ENCODE measurements at regions not wholly inside any gene's neighbourhood (a gene's known extent, or its start where the extent isn't known, plus 50 kb on each side); places are given as distances from the start of the nearest gene placed in this dataset.
A peak's percentile ranks its signal among the peaks of the same experiment; 100 is the strongest.
"Not testable (repeated sequence)": the region's sequence is repeated elsewhere in the genome, so short reads cannot be mapped to it uniquely, and the experiment has no call there.

- Histone ChIP-seq H3K36me3 (no peaks in the 10 kb centered on the region), H3K9me3 (replicated peaks in 1 of 11) (no peaks in the 10 kb centered on the region), H3K9ac (no peak overlapping the region), H4K20me1 (no peaks in the 10 kb centered on the region), H3K27me3 (no peaks in the 10 kb centered on the region), H3K4me3 (no peak overlapping the region), H3K4me2 (no peak overlapping the region), H3K27ac (no peak overlapping the region), H3K4me1 (peaks cover 0 to 15% (median 7%) of the 10 kb centered on the region in 10 experiments; a peak in 7 of 20 replicates)
- TF ChIP-seq Cebpa-rat (IDR thresholded peaks at IDR 0.05), result no peak
Measured at GRCh38 chr9:21608200-21608599, 126.1 kb upstream of the IFNE start.

- Histone ChIP-seq H3K27me3 (no peaks in the 10 kb centered on the region), H3K4me1 (peaks cover 0 to 15% (median 7%) of the 10 kb centered on the region in 10 experiments; a peak in 7 of 20 replicates), H3K9ac (no peak overlapping the region), H4K20me1 (no peaks in the 10 kb centered on the region), H3K4me3 (no peak overlapping the region), H3K4me2 (no peak overlapping the region), H3K9me3 (replicated peaks in 1 of 11) (no peaks in the 10 kb centered on the region), H3K27ac (no peak overlapping the region), H3K36me3 (no peaks in the 10 kb centered on the region)
- TF ChIP-seq Cebpa-rat (IDR thresholded peaks at IDR 0.05), result no peak
Measured at GRCh38 chr9:21609506-21609905, 127.4 kb upstream of the IFNE start.

- H3K4me2 ChIP-seq, result no peak overlapping the region
- no peaks in the 10 kb centered on the region for H3K36me3 ChIP-seq
- H3K9me3 ChIP-seq (replicated peaks in 1 of 11), result no peaks in the 10 kb centered on the region
- no peak for TF ChIP-seq Cebpa-rat (IDR thresholded peaks at IDR 0.05)
- H3K27ac ChIP-seq, result no peak overlapping the region
- no peaks in the 10 kb centered on the region for H3K27me3 ChIP-seq
- no peak overlapping the region for H3K9ac ChIP-seq
- no peak overlapping the region for H3K4me3 ChIP-seq
- H3K4me1 ChIP-seq, result peaks cover 7 to 18% (median 11%) of the 10 kb centered on the region in 10 experiments
- no peaks in the 10 kb centered on the region for H4K20me1 ChIP-seq
Measured at GRCh38 chr9:21611891-21612290, 129.8 kb upstream of the IFNE start.

- H4K20me1 ChIP-seq, result no peaks in the 10 kb centered on the region
- no peaks in the 10 kb centered on the region for H3K27me3 ChIP-seq
- H3K36me3 ChIP-seq, result no peaks in the 10 kb centered on the region
- no peak for TF ChIP-seq Cebpa-rat (IDR thresholded peaks at IDR 0.05)
- H3K4me3 ChIP-seq, result no peak overlapping the region
- H3K9ac ChIP-seq, result no peak overlapping the region
- no peak overlapping the region for H3K27ac ChIP-seq
- H3K9me3 ChIP-seq (replicated peaks in 1 of 11), result no peaks in the 10 kb centered on the region
- peaks cover 7 to 16% (median 9%) of the 10 kb centered on the region in 10 experiments for H3K4me1 ChIP-seq
- H3K4me2 ChIP-seq, result peak overlapping the region; percentile 20 to 58 (median 43); a peak in 18 of 22 replicates
Measured at GRCh38 chr9:21615018-21615417, 132.9 kb upstream of the IFNE start.

- no peaks in the 10 kb centered on the region for H3K27me3 ChIP-seq
- no peaks in the 10 kb centered on the region for H3K9me3 ChIP-seq (replicated peaks in 1 of 11)
- no peaks in the 10 kb centered on the region for H4K20me1 ChIP-seq
- TF ChIP-seq Cebpa-rat (IDR thresholded peaks at IDR 0.05), result no peak
- no peaks in the 10 kb centered on the region for H3K36me3 ChIP-seq
- H3K27ac ChIP-seq, result no peak overlapping the region
- H3K4me2 ChIP-seq, result peak overlapping the region; percentile 20 to 58 (median 43); a peak in 20 of 22 replicates
- no peak overlapping the region for H3K4me3 ChIP-seq
- H3K9ac ChIP-seq, result no peak overlapping the region
- peaks cover 7 to 16% (median 9%) of the 10 kb centered on the region in 10 experiments for H3K4me1 ChIP-seq
Measured at GRCh38 chr9:21615446-21615845, 133.3 kb upstream of the IFNE start.

- no peak overlapping the region for H3K27ac ChIP-seq
- H3K4me2 ChIP-seq, result peak overlapping the region in 3 of 11 experiments; percentile 19 to 45 (median 35); a peak in 3 of 22 replicates
- TF ChIP-seq Cebpa-rat (IDR thresholded peaks at IDR 0.05), result no peak
- no peaks in the 10 kb centered on the region for H3K27me3 ChIP-seq
- H3K9me3 ChIP-seq (replicated peaks in 1 of 11), result no peaks in the 10 kb centered on the region
- no peaks in the 10 kb centered on the region for H4K20me1 ChIP-seq
- H3K9ac ChIP-seq, result no peak overlapping the region
- no peak overlapping the region for H3K4me3 ChIP-seq
- no peaks in the 10 kb centered on the region for H3K36me3 ChIP-seq
- H3K4me1 ChIP-seq, result peaks cover 7 to 16% (median 9%) of the 10 kb centered on the region in 10 experiments
Measured at GRCh38 chr9:21616082-21616778, 134.1 kb upstream of the IFNE start.

GRCh38 chr9:21624675-21625644, 142.8 kb upstream of the IFNE start:
- Histone ChIP-seq H3K4me2 (no peak overlapping the region), H3K9ac (no peak overlapping the region), H3K27ac (no peak overlapping the region), H3K9me3 (replicated peaks in 1 of 11) (peaks cover 0 to 12% (median 4%) of the 10 kb centered on the region in 11 experiments; a peak in 6 of 22 replicates), H3K27me3 (no peaks in the 10 kb centered on the region), H3K4me1 (no peaks in the 10 kb centered on the region), H3K36me3 (no peaks in the 10 kb centered on the region), H4K20me1 (no peaks in the 10 kb centered on the region), H3K4me3 (no peak overlapping the region)
- TF ChIP-seq Cebpa-rat (IDR thresholded peaks at IDR 0.05), result no peak

GRCh38 chr9:21626493-21626892, 144.4 kb upstream of the IFNE start:
- H3K4me1 ChIP-seq, result no peaks in the 10 kb centered on the region
- H3K9me3 ChIP-seq (replicated peaks in 1 of 11), result peaks cover 0 to 20% (median 4%) of the 10 kb centered on the region in 11 experiments; a peak in 6 of 22 replicates
- no peaks in the 10 kb centered on the region for H4K20me1 ChIP-seq
- H3K4me3 ChIP-seq, result no peak overlapping the region
- H3K9ac ChIP-seq, result no peak overlapping the region
- no peak overlapping the region for H3K4me2 ChIP-seq
- no peak for TF ChIP-seq Cebpa-rat (IDR thresholded peaks at IDR 0.05)
- no peak overlapping the region for H3K27ac ChIP-seq
- no peaks in the 10 kb centered on the region for H3K27me3 ChIP-seq
- H3K36me3 ChIP-seq, result no peaks in the 10 kb centered on the region

GRCh38 chr9:21628954-21629353, 146.8 kb upstream of the IFNE start:
- not testable (repeated sequence) for H3K4me1 ChIP-seq, H3K4me3 ChIP-seq, H3K27ac ChIP-seq, H3K27me3 ChIP-seq, H4K20me1 ChIP-seq, H3K9ac ChIP-seq, H3K4me2 ChIP-seq, H3K36me3 ChIP-seq
- peaks cover 0 to 20% (median 0%) of the 10 kb centered on the region in 11 experiments; a peak in 5 of 22 replicates for H3K9me3 ChIP-seq (replicated peaks in 1 of 11)
